Fibroblast of lung (primary cell): ENCODE measurements at regions not wholly inside any gene's neighbourhood (a gene's known extent, or its start where the extent isn't known, plus 50 kb on each side); places are given as distances from the start of the nearest gene placed in this dataset.

Source experiments
- DNase-seq, 2 donors: peaks; one replicate each; pipeline versions ENCODE4 v3.0.0 to v3.0.0-alpha.2; 2010; ENCODE audit warnings: low read depth in 2 of 2
- H2AFZ ChIP-seq: 2 replicates; pipeline ENCODE4 v1.5.1; 2012; ENCODE audit warnings: low read length, control low read depth, inconsistent platforms
- H3K27ac ChIP-seq: 2 replicates; pipeline ENCODE4 v1.5.1; 2011; ENCODE audit warnings: low read length, control low read depth; ENCODE audit not compliant: insufficient read depth
- H3K27me3 ChIP-seq: 2 replicates; pipeline ENCODE4 v1.5.1; 2011; ENCODE audit warnings: mild to moderate bottlenecking, low read length; ENCODE audit not compliant: control insufficient read depth, insufficient read depth
- H3K36me3 ChIP-seq: 2 replicates; pipeline ENCODE4 v1.5.1; 2011; ENCODE audit warnings: low read length; ENCODE audit not compliant: control insufficient read depth, insufficient read depth
- H3K4me1 ChIP-seq: 2 replicates; pipeline ENCODE4 v1.5.1; 2011; ENCODE audit warnings: low read length; ENCODE audit not compliant: control insufficient read depth, insufficient read depth; ENCODE audit errors: extremely low read depth
- H3K4me2 ChIP-seq: 2 replicates; pipeline ENCODE4 v1.5.1; 2011; ENCODE audit warnings: low read length, control low read depth; ENCODE audit not compliant: insufficient read depth; ENCODE audit errors: extremely low read depth
- H3K4me3 ChIP-seq, 4 experiments: fragments of 200-600 bp in 1 of 4; sonication (generic) in 1 of 4; replicated peaks in 1 of 4; 2 replicates each; pipeline ENCODE4 v1.5.1; 2011 to 2016; ENCODE audit warnings: low read length in 4 of 4, low read depth in 3 of 4, mild to moderate bottlenecking in 3 of 4, control low read depth in 2 of 4, inconsistent platforms in 1 of 4, mixed read lengths in 1 of 4; ENCODE audit not compliant: insufficient read depth in 1 of 4; ENCODE audit errors: control extremely low read depth in 1 of 4
- H3K79me2 ChIP-seq: 2 replicates; pipeline ENCODE4 v1.5.1; 2012; ENCODE audit warnings: mild to moderate bottlenecking, low read length, inconsistent platforms; ENCODE audit not compliant: control insufficient read depth, insufficient read depth
- H3K9ac ChIP-seq: 2 replicates; pipeline ENCODE4 v1.5.1; 2011; ENCODE audit warnings: mild to moderate bottlenecking, low read length, control low read depth; ENCODE audit not compliant: insufficient read depth
- H3K9me3 ChIP-seq: 2 replicates; pipeline ENCODE4 v1.5.1; 2012; ENCODE audit warnings: low read depth, low read length; ENCODE audit not compliant: control insufficient read depth, insufficient read depth
- H4K20me1 ChIP-seq: 2 replicates; pipeline ENCODE4 v1.5.1; 2011; ENCODE audit warnings: low read length; ENCODE audit not compliant: control insufficient read depth, insufficient read depth; ENCODE audit errors: extremely low read depth
- EZH2 ChIP-seq: IDR thresholded peaks from 2 replicates; pipeline ENCODE4 v1.5.1; 2012; ENCODE audit warnings: low read length, control low read depth, mild to moderate bottlenecking; ENCODE audit errors: missing control alignments
- TF ChIP-seq, protein P1 (sequence below), 2 donors: IDR thresholded peaks in 1 of 2; conservative IDR thresholded peaks in 1 of 2; 1 replicate in 1 of 2; 2 replicates in 1 of 2; pipeline ENCODE4 v1.5.1; 2011 to 2012; ENCODE audit warnings: low read length in 2 of 2, control low read depth in 1 of 2, inconsistent platforms in 1 of 2, low read depth in 1 of 2, mild to moderate bottlenecking in 1 of 2

DNA sequence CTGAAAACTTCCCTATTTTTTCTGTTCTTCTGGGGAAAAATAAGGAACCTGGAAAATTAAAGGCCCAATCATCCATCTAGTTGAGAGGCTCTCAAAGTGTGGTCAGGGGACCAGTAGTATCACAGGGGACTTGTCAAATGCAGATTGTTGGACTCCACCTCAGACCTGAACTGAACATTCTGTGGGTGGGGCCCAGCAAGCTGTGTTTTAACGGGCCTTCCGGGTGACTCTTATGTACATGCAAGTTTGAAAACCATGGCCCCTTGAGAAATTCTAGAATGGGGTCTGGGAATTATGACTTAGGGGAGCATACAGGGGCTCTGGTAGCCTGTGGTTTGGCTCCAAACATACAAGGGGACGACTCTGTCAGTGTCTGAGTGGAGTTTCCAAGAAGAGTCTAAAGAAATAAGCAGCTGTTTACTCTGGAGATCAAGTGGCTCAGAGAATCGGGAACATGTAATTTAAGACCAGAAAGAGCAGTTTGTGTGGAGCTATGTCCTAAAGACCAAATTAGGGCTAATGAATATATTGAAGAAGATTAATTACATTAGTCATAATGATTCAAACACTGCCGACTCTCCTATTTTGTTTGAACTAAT is 177.4 kb downstream of the SLC28A3 start:
- H3K4me2 ChIP-seq = no peak overlapping the region
- H3K27ac ChIP-seq = no peak overlapping the region
- H4K20me1 ChIP-seq = no peaks in the 10 kb centered on the region
- H3K4me1 ChIP-seq = no peaks in the 10 kb centered on the region
- H3K36me3 ChIP-seq = no peaks in the 10 kb centered on the region
- H3K9ac ChIP-seq = no peak overlapping the region
- H3K9me3 ChIP-seq = no peaks in the 10 kb centered on the region
- peak in 1 of 2 donors; percentile 38 for DNase-seq
- H3K27me3 ChIP-seq = no peaks in the 10 kb centered on the region
- H3K4me3 ChIP-seq = no peak overlapping the region
- TF ChIP-seq EZH2 = no peak
- TF ChIP-seq, protein P1, sequence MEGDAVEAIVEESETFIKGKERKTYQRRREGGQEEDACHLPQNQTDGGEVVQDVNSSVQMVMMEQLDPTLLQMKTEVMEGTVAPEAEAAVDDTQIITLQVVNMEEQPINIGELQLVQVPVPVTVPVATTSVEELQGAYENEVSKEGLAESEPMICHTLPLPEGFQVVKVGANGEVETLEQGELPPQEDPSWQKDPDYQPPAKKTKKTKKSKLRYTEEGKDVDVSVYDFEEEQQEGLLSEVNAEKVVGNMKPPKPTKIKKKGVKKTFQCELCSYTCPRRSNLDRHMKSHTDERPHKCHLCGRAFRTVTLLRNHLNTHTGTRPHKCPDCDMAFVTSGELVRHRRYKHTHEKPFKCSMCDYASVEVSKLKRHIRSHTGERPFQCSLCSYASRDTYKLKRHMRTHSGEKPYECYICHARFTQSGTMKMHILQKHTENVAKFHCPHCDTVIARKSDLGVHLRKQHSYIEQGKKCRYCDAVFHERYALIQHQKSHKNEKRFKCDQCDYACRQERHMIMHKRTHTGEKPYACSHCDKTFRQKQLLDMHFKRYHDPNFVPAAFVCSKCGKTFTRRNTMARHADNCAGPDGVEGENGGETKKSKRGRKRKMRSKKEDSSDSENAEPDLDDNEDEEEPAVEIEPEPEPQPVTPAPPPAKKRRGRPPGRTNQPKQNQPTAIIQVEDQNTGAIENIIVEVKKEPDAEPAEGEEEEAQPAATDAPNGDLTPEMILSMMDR (conservative IDR thresholded peaks at IDR 0.05 in 1 of 2, IDR thresholded peaks at IDR 0.05 in 1 of 2; ENCODE audit: low read depth in 1 of 2, low read length in 2 of 2) = no peak
- no peaks in the 10 kb centered on the region for H3K79me2 ChIP-seq
- peak overlapping the region; percentile 19 for H2AFZ ChIP-seq

DNA sequence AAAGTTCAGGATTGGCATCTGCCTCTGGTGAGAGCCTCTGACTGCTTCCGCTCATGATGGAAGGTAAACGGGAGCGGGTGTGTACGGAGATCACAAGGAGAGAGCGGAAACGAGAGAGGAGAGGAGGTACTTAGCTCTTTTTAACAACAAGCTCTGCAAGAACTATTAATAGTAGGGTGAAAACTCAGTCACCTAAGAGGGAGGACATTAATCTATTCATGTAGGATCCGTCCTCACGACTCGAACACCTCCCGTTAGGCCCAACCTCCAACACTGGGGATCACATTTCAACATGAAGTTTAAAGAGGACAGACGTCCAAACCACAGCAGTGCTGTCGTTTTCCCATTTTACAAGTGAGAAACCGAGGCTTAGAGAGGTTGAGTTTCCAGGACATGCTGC is 173.7 kb downstream of the SLC28A3 start:
- no peaks in the 10 kb centered on the region for H3K79me2 ChIP-seq
- H3K36me3 ChIP-seq = no peaks in the 10 kb centered on the region
- no peaks in the 10 kb centered on the region for H3K27me3 ChIP-seq
- peaks cover 10% of the 10 kb centered on the region for H3K4me1 ChIP-seq
- H3K4me3 ChIP-seq = no peak overlapping the region
- DNase-seq = no peak
- H3K9me3 ChIP-seq = no peaks in the 10 kb centered on the region
- no peak overlapping the region for H2AFZ ChIP-seq
- TF ChIP-seq EZH2 = no peak
- TF ChIP-seq, protein P1 (conservative IDR thresholded peaks at IDR 0.05 in 1 of 2, IDR thresholded peaks at IDR 0.05 in 1 of 2; ENCODE audit: low read depth in 1 of 2, low read length in 2 of 2) = no peak
- no peak overlapping the region for H3K4me2 ChIP-seq
- H3K27ac ChIP-seq = no peak overlapping the region
- H4K20me1 ChIP-seq = no peaks in the 10 kb centered on the region
- no peak overlapping the region for H3K9ac ChIP-seq

GRCh38 chr9:84169240-84169639 is 171.3 kb downstream of the SLC28A3 start:
- H3K9me3 ChIP-seq = no peaks in the 10 kb centered on the region
- H3K79me2 ChIP-seq = no peaks in the 10 kb centered on the region
- no peaks in the 10 kb centered on the region for H3K36me3 ChIP-seq
- H3K4me2 ChIP-seq = no peak overlapping the region
- H3K4me1 ChIP-seq = peaks cover 10% of the 10 kb centered on the region
- no peak overlapping the region for H3K27ac ChIP-seq
- TF ChIP-seq, protein P1 (conservative IDR thresholded peaks at IDR 0.05 in 1 of 2, IDR thresholded peaks at IDR 0.05 in 1 of 2; ENCODE audit: low read depth in 1 of 2, low read length in 2 of 2) = no peak
- no peak for TF ChIP-seq EZH2
- H3K9ac ChIP-seq = no peak overlapping the region
- H3K4me3 ChIP-seq = no peak overlapping the region
- DNase-seq = peak; percentile 54 to 66
- H3K27me3 ChIP-seq = no peaks in the 10 kb centered on the region
- H2AFZ ChIP-seq = no peak overlapping the region
- H4K20me1 ChIP-seq = no peaks in the 10 kb centered on the region
